Nephron progenitor cell (in vitro differentiated cells): ENCODE measurements at regions not wholly inside any gene's neighbourhood (a gene's known extent, or its start where the extent isn't known, plus 50 kb on each side); places are given as distances from the start of the nearest gene placed in this dataset.
"Not testable (repeated sequence)": the region's sequence is repeated elsewhere in the genome, so short reads cannot be mapped to it uniquely, and the experiment has no call there.

Experiments used
- DNase-seq: peaks from one replicate; pipeline ENCODE4 v3.0.0; 2021
- H3K27ac Mint-ChIP-seq: 2 replicates; pipeline ENCODE4 v1.8.0; 2021; ENCODE audit warnings: mild to moderate bottlenecking, moderate library complexity, mixed read lengths
- H3K27me3 Mint-ChIP-seq: 2 replicates; pipeline ENCODE4 v1.8.0; 2021; ENCODE audit warnings: mild to moderate bottlenecking, low read depth, mixed read lengths; ENCODE audit not compliant: poor library complexity
- H3K36me3 Mint-ChIP-seq: 2 replicates; pipeline ENCODE4 v1.8.0; 2021; ENCODE audit warnings: low read depth, mixed read lengths
- H3K4me1 Mint-ChIP-seq: 2 replicates; pipeline ENCODE4 v1.8.0; 2021; ENCODE audit warnings: mixed read lengths
- H3K4me3 Mint-ChIP-seq: 2 replicates; pipeline ENCODE4 v1.8.0; 2021; ENCODE audit warnings: mild to moderate bottlenecking, moderate library complexity, mixed read lengths
- H3K9me3 Mint-ChIP-seq: 2 replicates; pipeline ENCODE4 v1.8.0; 2021; ENCODE audit warnings: mild to moderate bottlenecking, moderate library complexity, mixed read lengths
- TF ChIP-seq, protein P1 (sequence below): fragments of 200-600 bp; sonication (generic); IDR thresholded peaks from 2 replicates; pipeline ENCODE4 v1.5.0; 2021; ENCODE audit warnings: antibody characterized with exemption

GRCh38 chr9:65449423-65449822 is 164.4 kb upstream of the FOXD4L5 start:
- Mint-ChIP-seq H3K4me1 (no peaks in the 10 kb centered on the region), H3K9me3 (peaks cover 78% of the 10 kb centered on the region), H3K36me3 (peaks cover 9% of the 10 kb centered on the region), H3K4me3 (no peak overlapping the region), H3K27ac (no peak overlapping the region), H3K27me3 (peaks cover 2% of the 10 kb centered on the region)
- TF ChIP-seq, protein P1, sequence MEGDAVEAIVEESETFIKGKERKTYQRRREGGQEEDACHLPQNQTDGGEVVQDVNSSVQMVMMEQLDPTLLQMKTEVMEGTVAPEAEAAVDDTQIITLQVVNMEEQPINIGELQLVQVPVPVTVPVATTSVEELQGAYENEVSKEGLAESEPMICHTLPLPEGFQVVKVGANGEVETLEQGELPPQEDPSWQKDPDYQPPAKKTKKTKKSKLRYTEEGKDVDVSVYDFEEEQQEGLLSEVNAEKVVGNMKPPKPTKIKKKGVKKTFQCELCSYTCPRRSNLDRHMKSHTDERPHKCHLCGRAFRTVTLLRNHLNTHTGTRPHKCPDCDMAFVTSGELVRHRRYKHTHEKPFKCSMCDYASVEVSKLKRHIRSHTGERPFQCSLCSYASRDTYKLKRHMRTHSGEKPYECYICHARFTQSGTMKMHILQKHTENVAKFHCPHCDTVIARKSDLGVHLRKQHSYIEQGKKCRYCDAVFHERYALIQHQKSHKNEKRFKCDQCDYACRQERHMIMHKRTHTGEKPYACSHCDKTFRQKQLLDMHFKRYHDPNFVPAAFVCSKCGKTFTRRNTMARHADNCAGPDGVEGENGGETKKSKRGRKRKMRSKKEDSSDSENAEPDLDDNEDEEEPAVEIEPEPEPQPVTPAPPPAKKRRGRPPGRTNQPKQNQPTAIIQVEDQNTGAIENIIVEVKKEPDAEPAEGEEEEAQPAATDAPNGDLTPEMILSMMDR, result no peak
- no peak for DNase-seq

GRCh38 chr9:65447146-65447545 is 162.1 kb upstream of the FOXD4L5 start:
- H3K27ac Mint-ChIP-seq, H3K27me3 Mint-ChIP-seq, H3K4me1 Mint-ChIP-seq, H3K4me3 Mint-ChIP-seq, H3K36me3 Mint-ChIP-seq, DNase-seq: not testable (repeated sequence)
- peaks cover 75% of the 10 kb centered on the region for H3K9me3 Mint-ChIP-seq

DNA sequence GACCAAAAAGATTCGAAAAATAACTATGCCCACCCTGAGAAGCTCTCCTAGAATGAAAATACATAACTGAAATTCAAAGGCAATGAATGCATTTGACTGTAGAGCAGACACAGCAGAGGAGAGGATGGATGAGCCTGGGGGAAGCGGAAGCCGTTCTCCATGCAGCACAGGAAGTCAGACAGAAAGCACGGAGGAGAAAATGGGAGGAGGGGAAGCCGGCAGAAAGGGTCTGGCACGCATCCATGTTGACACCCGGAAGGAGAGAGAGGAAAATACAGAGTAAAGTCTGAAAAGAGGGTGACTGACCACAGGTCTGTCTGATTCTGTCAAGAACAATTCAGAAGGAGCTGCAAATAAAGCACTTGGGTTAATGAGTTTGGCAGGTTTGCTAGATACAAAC is 161.0 kb upstream of the FOXD4L5 start:
- H3K27ac Mint-ChIP-seq, H3K4me3 Mint-ChIP-seq, DNase-seq, H3K36me3 Mint-ChIP-seq, H3K27me3 Mint-ChIP-seq, H3K4me1 Mint-ChIP-seq: not testable (repeated sequence)
- peaks cover 74% of the 10 kb centered on the region for H3K9me3 Mint-ChIP-seq

GRCh38 chr9:65444943-65445342 is 159.9 kb upstream of the FOXD4L5 start:
- Mint-ChIP-seq H3K27ac (no peak overlapping the region), H3K4me1 (no peaks in the 10 kb centered on the region), H3K4me3 (no peak overlapping the region), H3K27me3 (no peaks in the 10 kb centered on the region), H3K9me3 (peaks cover 79% of the 10 kb centered on the region), H3K36me3 (peaks cover 4% of the 10 kb centered on the region)
- TF ChIP-seq, protein P1, result no peak
- DNase-seq, result no peak

DNA sequence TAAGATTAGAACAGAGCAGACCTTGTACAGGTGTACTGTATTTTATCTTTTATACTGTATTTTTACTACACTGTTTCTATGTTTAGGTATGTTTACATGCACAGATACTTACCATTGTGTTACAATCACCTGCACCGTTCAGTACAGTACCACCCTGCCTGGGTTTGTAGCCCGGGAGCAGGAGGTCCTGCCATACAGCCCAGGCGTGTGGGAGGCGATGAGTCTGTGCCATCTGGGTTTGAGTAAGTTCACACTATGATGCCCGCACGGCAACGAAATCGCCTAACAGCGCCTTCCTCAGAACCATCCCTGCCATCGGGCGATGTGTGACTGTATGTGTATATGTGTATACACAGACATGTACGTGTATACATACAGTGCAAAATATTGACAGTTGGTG is 157.1 kb upstream of the FOXD4L5 start:
- H3K27me3 Mint-ChIP-seq, H3K27ac Mint-ChIP-seq, H3K4me1 Mint-ChIP-seq, DNase-seq, H3K4me3 Mint-ChIP-seq: not testable (repeated sequence)
- Mint-ChIP-seq H3K36me3 (peaks cover 11% of the 10 kb centered on the region), H3K9me3 (peaks cover 78% of the 10 kb centered on the region)

DNA sequence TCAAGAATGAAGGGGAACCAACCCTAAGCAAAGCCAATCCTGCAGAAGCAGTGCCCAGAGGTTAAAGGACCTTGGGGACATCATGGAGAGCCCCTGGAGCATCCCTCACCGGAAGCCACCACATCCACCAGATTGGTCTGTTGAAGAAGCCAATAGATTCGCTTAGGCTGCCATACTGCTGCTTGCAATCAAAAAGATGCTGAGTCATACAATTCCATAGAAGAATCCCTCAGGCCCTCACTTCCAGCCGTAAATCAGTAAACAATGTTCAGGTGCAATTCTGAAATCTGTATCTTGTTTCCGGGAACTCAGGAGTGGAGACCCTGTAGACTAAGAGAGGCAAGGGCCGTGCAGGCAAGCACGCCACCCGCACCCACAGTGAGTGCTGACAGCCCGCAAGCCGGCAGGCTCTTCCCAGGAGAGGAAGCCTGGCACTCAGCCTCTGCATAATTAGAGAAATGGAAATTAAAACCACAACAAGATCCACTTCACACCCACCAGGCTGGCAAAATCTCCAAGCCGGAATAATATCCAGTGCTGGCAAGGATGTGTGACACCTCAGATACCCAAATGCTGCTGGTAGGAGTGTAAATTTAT is 156.4 kb upstream of the FOXD4L5 start:
- H3K4me3 Mint-ChIP-seq, H3K27me3 Mint-ChIP-seq, H3K27ac Mint-ChIP-seq, DNase-seq, H3K4me1 Mint-ChIP-seq: not testable (repeated sequence)
- Mint-ChIP-seq H3K36me3 (peaks cover 11% of the 10 kb centered on the region), H3K9me3 (peaks cover 81% of the 10 kb centered on the region)

GRCh38 chr9:65437724-65438123 is 152.7 kb upstream of the FOXD4L5 start:
- H3K27me3 Mint-ChIP-seq, result peaks cover 5% of the 10 kb centered on the region
- H3K27ac Mint-ChIP-seq, result no peak overlapping the region
- H3K4me3 Mint-ChIP-seq, result no peak overlapping the region
- H3K36me3 Mint-ChIP-seq, result peaks cover 14% of the 10 kb centered on the region
- peaks cover 95% of the 10 kb centered on the region for H3K9me3 Mint-ChIP-seq
- TF ChIP-seq, protein P1, result no peak
- no peak for DNase-seq
- no peaks in the 10 kb centered on the region for H3K4me1 Mint-ChIP-seq

DNA sequence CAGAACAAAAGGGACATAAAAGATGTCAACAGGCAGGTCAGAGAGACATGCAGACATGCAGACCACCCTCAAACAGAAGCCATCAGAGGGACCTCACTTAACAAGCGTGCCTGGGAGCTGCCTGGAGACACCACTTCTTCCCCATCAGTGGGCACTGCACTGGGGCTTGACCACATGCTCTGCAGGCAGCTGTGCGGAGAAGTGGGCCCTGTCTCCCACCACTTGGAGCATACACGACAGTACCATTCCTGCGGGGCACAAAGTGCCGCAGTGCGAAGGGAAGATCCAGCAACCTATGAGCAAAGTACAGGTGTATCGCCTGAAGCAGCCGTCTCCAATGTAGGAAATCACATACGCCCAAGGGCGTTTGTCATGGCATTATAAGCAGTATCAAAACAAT is 150.5 kb upstream of the FOXD4L5 start:
- no peak for DNase-seq
- Mint-ChIP-seq H3K4me3 (no peak overlapping the region), H3K27me3 (peaks cover 5% of the 10 kb centered on the region), H3K36me3 (peaks cover 22% of the 10 kb centered on the region), H3K9me3 (peaks cover 95% of the 10 kb centered on the region), H3K27ac (no peak overlapping the region), H3K4me1 (no peaks in the 10 kb centered on the region)
- TF ChIP-seq, protein P1, result no peak
